Peyer's patch (tissue), 4 donors: ENCODE measurements at regions not wholly inside any gene's neighbourhood (a gene's known extent, or its start where the extent isn't known, plus 50 kb on each side); places are given as distances from the start of the nearest gene placed in this dataset.

ENCODE experiments used
- POLR2A ChIP-seq, 2 donors: fragments of 450-650 bp; IDR thresholded peaks; one replicate each; pipeline ENCODE4 v1.5.1; 2017; ENCODE audit warnings: antibody characterized with exemption in 2 of 2, mild to moderate bottlenecking in 2 of 2, moderate library complexity in 2 of 2
- TF ChIP-seq, protein P1 (sequence below), 6 experiments: fragments of 450-650 bp in 4 of 6; fragments of 200-600 bp in 2 of 6; sonication (generic) in 1 of 6; IDR thresholded peaks; one replicate each; pipeline ENCODE4 v1.5.1; 2017 to 2019; ENCODE audit warnings: antibody characterized with exemption in 6 of 6, mild to moderate bottlenecking in 3 of 6, moderate library complexity in 1 of 6

DNA sequence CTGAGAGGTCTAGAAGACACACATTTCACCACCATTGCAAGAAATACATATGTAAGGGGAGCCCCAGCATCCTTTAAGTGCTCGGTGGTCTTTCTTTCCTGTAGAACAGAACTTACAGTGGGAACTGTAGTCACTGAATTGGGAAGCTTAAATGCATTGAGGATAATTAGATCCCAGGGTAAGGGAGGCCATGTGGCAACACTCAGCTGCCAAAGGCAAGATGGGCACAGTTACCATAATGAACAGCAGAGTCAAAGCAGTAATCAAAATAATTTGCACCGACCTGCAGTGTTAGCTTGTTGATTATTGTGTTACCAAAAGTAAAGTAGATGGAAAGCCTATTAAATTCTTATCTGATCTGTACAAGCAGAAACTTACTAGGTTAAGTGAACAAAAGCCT is 291.2 kb upstream of the PCDH20 start:
- TF ChIP-seq, protein P1, sequence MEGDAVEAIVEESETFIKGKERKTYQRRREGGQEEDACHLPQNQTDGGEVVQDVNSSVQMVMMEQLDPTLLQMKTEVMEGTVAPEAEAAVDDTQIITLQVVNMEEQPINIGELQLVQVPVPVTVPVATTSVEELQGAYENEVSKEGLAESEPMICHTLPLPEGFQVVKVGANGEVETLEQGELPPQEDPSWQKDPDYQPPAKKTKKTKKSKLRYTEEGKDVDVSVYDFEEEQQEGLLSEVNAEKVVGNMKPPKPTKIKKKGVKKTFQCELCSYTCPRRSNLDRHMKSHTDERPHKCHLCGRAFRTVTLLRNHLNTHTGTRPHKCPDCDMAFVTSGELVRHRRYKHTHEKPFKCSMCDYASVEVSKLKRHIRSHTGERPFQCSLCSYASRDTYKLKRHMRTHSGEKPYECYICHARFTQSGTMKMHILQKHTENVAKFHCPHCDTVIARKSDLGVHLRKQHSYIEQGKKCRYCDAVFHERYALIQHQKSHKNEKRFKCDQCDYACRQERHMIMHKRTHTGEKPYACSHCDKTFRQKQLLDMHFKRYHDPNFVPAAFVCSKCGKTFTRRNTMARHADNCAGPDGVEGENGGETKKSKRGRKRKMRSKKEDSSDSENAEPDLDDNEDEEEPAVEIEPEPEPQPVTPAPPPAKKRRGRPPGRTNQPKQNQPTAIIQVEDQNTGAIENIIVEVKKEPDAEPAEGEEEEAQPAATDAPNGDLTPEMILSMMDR (IDR thresholded peaks at IDR 0.05): no peak
- TF ChIP-seq POLR2A (IDR thresholded peaks at IDR 0.05): no peak
